ENCODE measurements at regions not wholly inside any gene's neighbourhood (a gene's known extent, or its start where the extent isn't known, plus 50 kb on each side); places are given as distances from the start of the nearest gene placed in this dataset.
"Not testable (repeated sequence)": the region's sequence is repeated elsewhere in the genome, so short reads cannot be mapped to it uniquely, and the experiment has no call there.

- POLR2A ChIA-PET = no interaction called here
- CTCF ChIA-PET = no interaction called here
Observed at GRCh38 chr10:2036209-2036608, 298.9 kb upstream of the ADARB2 start.

DNA sequence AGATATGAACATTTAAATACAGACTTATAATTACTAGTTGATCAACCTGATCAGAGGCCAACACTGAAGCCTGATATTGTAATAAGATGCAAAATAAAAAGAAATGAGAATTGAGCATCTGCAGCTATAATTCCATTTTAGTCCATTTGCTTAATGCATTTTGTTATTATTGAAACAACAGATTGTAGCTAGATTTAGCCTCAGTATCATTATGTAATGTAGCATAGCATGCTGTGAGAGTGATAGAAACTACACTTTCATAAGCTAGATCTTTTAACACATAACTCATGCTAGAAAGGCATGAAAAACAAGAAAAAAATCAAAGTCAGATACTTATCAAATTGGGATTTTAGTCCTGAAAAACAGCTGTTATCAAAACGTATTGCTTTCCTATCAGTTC is 292.7 kb upstream of the ADARB2 start:
- POLR2A ChIA-PET = no interaction called here
- CTCF ChIA-PET = no interaction called here

GRCh38 chr10:2026936-2027335 is 289.6 kb upstream of the ADARB2 start:
- ChIA-PET POLR2A (no interaction called here), CTCF (no interaction called here)

GRCh38 chr10:2024750-2025149 is 287.4 kb upstream of the ADARB2 start:
- POLR2A ChIA-PET, CTCF ChIA-PET: not testable (repeated sequence)

DNA sequence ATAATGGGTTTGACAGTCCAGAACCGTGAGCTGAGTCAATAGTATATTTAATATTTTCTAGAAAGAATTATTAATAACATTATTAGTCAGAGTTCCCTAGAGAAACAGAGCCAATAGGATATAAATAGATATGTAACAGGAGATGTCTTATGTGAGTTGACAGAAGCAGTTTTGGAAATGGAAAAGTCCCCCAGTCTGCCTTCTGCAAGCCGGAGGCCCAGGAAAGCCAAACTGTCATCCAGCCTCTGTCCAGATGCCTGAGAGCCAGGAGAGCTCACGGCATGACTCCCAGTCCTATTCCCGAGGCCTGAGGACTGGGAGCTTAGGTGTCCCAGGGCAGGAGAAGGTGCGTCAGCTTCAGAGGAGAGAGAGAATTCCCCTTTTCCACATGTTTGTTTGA is 286.4 kb upstream of the ADARB2 start:
- POLR2A ChIA-PET = no interaction called here
- CTCF ChIA-PET = no interaction called here

GRCh38 chr10:2022401-2022800 is 285.1 kb upstream of the ADARB2 start:
- POLR2A ChIA-PET = no interaction called here
- CTCF ChIA-PET = no interaction called here

DNA sequence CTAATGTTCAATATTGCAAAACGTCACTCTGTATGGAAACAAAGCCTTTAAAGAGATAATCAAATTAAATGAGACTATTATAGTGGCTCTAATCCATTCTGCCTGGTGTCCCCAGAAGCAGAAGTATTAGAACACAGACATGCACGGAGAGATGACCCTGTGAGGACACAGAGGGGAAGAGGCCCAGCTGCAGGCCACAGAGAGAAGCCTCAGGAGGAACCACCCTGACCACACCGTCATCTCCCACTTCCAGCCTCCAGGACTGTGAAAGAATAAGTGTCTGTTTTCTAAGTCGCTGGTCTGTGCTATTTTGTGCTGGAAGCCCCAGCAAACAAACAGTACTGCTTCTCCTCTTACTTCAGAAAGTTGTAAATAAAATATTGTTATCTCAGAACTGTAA is 283.5 kb upstream of the ADARB2 start:
- CTCF ChIA-PET = no interaction called here
- POLR2A ChIA-PET = no interaction called here

- CTCF ChIA-PET = no interaction called here
Observed at GRCh38 chr10:2019803-2020202, 282.5 kb upstream of the ADARB2 start.

DNA sequence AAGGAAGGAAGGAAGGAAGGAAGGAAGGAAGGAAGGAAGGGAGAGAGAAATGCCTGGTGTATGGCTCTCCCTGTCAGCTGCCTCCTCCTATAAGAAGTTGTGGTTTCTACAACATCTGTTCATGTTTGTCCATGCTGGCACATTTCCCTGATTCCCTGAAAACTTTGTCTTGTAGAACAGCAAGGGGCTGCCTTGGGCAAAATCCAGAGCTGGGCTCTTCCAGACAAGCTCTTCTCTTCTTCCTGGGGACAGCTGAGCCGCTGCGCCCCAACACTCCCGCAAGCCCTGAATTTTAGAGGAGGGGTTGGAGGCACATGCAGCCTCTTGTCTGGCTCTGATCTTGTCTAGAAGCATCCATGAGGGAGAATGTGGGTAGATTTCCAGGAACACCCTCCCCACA is 282.0 kb upstream of the ADARB2 start:
- ChIA-PET POLR2A (no interaction called here), CTCF (no interaction called here)

More at GRCh38 chr10:2019803-2020202, 282.5 kb upstream of the ADARB2 start:
- POLR2A ChIA-PET = no interaction called here

GRCh38 chr10:2014541-2014940 is 277.2 kb upstream of the ADARB2 start:
- CTCF ChIA-PET = no interaction called here
- POLR2A ChIA-PET = no interaction called here

- ChIA-PET POLR2A (no interaction called here), CTCF (no interaction called here)
Observed at GRCh38 chr10:2012209-2012608, 274.9 kb upstream of the ADARB2 start.

DNA sequence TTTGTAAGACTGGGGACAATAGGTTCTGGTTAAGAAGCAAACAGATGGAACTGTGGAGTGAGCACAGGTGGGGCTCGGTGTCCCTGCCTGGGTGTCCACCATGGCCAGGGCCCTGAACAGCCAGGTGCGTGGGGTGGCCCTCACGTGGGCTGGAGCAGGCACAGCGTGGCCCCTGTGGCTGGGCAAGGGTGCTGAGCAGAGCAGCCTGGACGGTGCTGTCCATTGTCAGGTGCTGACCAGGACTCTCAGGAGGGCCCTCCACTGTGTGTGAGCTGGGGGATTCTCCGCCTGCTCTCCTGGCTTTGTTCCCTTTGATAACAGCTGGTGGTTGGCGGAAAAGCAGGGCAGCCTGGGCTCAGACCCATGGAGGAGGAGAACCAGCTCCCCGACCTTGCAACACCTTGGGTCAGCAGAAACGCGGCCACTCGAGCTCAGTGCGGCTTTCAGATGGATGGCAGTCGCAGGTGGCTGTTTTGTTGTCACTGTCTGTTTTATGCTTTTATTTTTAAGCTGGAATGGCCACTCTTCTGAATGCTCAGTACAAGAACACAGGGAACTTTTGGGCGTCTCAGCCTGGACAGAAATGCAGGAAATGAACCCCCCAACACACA is 273.9 kb upstream of the ADARB2 start:
- ChIA-PET POLR2A (no interaction called here), CTCF (no interaction called here)

GRCh38 chr10:2005546-2005945 is 268.2 kb upstream of the ADARB2 start:
- POLR2A ChIA-PET = no interaction called here
- CTCF ChIA-PET = no interaction called here

DNA sequence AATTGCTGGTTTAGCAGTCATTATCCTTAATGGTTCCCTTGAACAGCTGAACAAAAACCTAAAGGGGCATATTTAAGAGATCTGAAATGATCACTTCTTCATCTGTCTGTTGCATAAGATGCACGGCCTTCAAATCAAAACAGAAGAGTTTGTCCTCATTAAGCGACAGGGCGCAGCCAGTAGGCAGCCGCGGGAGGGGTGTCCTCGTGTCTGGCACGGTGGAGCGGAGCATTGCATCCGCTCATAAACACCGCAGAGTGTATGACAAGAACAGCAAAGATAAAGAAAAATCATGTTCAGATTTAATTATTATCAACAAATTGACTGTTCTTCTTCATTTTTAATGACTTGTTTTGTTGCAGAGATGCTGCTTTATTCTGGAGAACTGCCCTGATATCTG is 255.6 kb upstream of the ADARB2 start:
- POLR2A ChIA-PET = no interaction called here

DNA sequence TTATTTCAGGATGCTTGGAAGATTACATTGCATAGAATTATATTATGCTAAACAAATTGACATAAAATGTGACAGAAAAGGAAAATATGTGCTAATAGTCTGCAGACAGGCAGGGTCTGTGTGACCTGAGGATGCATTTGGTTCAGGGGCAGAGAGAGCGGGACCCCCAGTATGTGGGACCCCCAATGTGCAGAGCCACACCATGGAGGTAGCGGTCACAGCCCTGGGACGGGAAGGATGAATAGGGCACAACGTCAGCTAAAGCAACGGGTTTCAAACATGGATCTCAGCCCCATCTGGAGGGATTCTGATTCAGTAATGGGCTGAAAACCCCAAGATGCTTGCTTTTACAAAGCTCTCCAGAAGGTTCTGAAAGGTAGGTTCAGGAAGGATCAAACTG is 251.8 kb upstream of the ADARB2 start:
- ChIA-PET CTCF (no interaction called here), POLR2A (no interaction called here)

More for the DNA sequence above, 255.6 kb upstream of the ADARB2 start:
- CTCF ChIA-PET = no interaction called here

- POLR2A ChIA-PET = no interaction called here
Observed at GRCh38 chr10:1981976-1982375, 244.7 kb upstream of the ADARB2 start.

GRCh38 chr10:1980459-1980858 is 243.1 kb upstream of the ADARB2 start:
- ChIA-PET POLR2A (no interaction called here), CTCF (no interaction called here)

More at GRCh38 chr10:1981976-1982375, 244.7 kb upstream of the ADARB2 start:
- CTCF ChIA-PET = no interaction called here

GRCh38 chr10:1978584-1978983 is 241.3 kb upstream of the ADARB2 start:
- POLR2A ChIA-PET = no interaction called here

GRCh38 chr10:1977461-1977860 is 240.1 kb upstream of the ADARB2 start:
- POLR2A ChIA-PET = no interaction called here
- CTCF ChIA-PET = no interaction called here

More at GRCh38 chr10:1978584-1978983, 241.3 kb upstream of the ADARB2 start:
- CTCF ChIA-PET = no interaction called here

DNA sequence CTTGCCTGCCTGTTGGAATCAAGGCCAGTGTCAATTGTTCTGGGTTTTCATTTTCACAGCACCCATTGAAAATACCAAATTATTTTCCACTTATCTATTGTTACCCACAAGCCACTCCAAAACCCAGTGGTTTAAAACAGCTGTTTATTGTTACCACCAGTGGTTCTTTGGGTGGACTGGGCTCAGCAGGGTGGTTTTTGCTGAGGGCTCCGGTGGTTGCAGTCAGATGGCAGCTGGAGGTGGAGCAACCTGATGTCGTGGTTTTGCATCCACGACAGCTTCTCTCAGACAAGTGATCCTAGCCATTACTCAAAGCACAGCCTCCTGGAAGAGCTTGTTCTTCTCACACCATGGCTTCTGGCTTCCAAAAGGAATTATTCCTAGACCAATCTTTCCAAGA is 235.1 kb upstream of the ADARB2 start:
- ChIA-PET CTCF (no interaction called here), POLR2A (no interaction called here)

- CTCF ChIA-PET = no interaction called here
- POLR2A ChIA-PET = no interaction called here
Observed at GRCh38 chr10:1968257-1969033, 231.1 kb upstream of the ADARB2 start.

- POLR2A ChIA-PET = no interaction called here
- CTCF ChIA-PET = no interaction called here
Observed at GRCh38 chr10:1966712-1967376, 229.5 kb upstream of the ADARB2 start.
